Stimulated activated CD8-positive, alpha-beta memory T cell treated with anti-CD3 and anti-CD28 coated beads, Interleukin-15, amount 100 ng/mL, for 4 hours (primary cell): ENCODE measurements at regions not wholly inside any gene's neighbourhood (a gene's known extent, or its start where the extent isn't known, plus 50 kb on each side); places are given as distances from the start of the nearest gene placed in this dataset.
"Not testable (repeated sequence)": the region's sequence is repeated elsewhere in the genome, so short reads cannot be mapped to it uniquely, and the experiment has no call there.

ENCODE experiments used
- DNase-seq, 2 donors: peaks; one replicate each; pipeline ENCODE4 v3.0.0-alpha.2; 2020; ENCODE audit warnings: low read depth in 2 of 2

DNA sequence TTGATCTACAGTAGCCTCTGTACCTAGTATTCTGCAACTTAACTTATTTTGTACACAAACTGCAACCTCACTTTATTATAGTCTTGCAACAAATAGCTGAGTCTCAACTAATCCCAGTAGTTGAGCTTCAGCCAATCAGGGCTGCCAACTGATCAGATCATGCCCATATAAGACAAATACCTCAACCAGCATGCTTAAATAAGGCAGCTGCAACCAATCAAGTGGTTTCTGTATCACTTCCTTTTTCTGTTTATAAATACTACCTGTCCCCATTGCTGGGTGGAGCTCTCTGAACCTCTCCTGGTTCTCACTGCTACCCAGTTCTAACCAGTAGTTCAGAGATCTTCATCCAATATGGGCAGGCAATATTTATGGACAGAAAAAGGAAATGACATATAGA is 248.5 kb upstream of the FBXO33 start:
- DNase-seq, result no peak

DNA sequence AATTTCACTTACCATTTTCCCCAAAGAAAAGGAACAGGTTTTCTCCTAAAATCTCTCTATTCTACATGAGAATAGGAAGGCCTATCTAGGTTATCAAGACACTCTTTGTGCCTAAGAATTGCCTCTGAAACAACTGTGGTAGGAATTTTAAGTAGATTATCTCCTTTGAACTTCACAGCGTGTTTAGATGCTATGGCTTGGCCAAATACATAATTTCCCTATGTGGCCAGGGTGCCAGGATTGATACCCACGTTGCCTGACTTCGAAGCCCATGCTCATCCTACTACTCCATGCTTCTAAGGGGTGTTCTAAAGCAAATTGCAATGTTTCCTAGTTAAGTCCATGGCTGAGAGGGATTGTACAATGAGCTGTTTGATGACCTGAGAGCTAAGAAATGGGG is 241.5 kb upstream of the FBXO33 start:
- DNase-seq, result no peak

DNA sequence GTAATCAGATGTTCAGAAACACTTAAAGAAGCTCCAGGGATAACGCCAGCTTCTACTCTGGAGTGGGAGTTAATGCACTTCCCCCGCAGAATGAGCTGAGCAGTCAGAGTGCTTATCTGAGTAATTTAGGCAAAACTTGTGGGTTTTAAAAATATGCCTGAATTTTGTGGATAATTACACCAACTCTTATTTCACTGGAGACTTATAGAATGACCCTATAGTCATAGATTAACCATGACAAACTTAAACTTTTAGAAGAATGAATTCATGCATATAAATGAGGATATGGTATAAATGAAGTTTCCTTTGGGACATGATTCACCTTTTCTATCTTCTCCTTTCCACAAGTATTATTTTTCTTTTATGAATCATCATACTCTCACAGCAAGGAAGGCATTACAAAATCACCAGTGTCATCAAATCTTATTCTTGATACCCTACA is 241.1 kb upstream of the FBXO33 start:
- no peak for DNase-seq

DNA sequence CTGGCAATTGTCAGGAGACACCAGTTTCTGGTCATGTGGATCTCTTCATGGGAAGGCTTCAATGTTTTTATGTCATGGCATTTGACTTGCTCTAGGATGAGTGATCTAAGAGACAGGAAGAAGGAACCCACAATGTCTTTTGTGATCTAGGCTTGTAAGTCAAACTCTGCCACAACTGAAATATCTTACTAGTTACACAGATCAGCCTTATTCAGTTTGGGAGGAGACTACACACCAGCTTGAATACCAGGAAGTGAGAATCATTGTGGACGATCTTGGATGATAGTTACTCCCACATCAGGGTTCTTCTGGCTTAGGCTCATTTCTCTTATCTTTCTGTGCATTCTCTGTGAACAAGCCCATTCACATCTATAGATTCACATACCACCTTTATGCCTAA is 236.2 kb upstream of the FBXO33 start:
- no peak for DNase-seq

DNA sequence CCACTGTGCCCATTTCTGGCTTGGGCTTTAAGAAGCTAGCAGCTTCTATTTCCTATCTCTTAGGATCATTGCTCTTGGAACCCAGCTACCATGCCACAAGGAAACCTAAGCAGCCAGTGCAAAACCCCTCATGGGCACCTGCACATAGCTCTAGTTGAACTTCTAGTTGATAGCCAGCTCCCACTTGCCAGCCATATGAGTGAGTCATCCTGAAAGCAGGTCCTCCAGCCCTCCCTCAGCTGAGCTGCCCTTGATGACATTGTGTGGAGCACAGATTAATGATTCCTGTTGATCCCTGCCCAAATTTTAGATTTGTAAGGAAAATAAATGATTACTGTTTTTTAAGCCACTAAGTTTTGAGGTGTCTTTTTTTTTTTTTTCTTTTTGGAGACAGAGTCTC is 234.2 kb upstream of the FBXO33 start:
- DNase-seq, result no peak

DNA sequence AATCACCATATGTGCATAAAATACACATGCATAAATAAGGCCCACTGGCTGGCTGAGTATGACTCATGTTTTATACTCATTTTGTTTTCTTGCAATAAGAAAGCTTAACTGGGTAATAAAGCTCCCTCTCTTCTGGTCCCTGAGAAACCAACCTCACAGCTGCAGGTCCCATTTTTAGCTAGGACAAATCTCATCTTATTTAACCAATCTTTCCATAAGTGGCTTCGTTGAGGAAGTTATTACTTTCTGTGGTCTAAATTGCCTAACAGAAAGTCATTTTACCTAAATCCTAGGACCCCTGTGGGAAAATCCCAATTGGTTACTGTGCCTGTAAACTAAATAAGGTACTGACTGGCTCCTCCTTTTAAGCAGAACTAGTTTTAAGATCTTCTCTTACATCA is 232.8 kb upstream of the FBXO33 start:
- no peak for DNase-seq

DNA sequence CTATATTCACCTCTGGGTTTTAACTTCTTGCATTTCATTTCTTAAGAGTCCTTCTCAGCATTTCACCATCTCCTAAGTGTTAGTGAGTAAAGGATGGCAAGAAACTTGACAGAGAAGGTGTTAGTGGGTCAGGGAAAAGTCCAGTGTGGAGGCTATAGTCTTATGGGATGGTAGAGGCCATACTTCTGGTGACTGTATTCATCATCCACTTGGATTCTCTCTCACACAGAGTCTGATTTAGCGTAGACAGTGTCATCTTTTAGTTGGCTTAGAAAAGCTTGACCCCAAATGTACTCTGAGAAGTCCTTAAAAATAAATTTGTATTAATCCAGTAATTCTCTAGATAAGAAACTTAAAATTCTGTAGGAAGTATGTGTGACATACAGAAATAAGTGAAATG is 232.4 kb upstream of the FBXO33 start:
- no peak for DNase-seq

DNA sequence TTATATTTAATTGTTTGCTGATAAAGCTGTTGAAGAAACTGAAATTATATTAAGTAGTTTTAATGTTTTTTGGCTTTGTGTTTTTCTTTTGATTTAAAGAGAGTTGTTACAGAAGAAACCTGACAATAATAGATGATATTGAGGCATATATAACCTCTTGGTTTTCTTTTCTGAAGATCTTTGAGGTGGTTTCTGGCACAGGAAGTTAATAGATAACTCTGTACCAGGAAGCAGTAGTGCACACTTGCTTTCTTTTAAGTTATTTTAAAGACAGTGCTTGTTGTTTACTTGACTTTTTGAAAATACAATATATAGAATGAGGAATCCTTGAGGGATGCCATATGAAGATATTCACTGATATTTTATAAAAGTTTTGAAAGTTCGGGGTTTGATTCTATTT is 209.0 kb upstream of the FBXO33 start:
- DNase-seq, result no peak

DNA sequence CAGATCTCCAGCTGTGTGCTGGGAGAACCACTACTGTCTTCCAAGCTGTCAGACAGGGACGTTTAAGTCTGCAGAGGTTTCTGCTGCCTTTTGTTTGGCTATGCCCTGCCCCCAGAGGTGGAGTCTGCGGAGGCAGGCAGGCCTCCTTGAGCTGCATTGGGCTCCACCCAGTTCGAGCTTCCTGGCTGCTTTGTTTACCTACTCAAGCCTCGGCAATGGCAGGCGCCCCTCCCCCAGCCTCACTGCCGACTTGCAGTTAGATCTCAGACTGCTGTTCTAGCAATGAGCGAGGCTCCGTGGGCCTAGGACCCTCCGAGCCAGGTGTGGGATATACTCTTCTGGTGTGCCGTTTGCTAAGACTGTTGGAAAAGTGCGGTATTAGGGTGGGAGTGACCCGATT is 206.8 kb upstream of the FBXO33 start:
- not testable (repeated sequence) for DNase-seq

DNA sequence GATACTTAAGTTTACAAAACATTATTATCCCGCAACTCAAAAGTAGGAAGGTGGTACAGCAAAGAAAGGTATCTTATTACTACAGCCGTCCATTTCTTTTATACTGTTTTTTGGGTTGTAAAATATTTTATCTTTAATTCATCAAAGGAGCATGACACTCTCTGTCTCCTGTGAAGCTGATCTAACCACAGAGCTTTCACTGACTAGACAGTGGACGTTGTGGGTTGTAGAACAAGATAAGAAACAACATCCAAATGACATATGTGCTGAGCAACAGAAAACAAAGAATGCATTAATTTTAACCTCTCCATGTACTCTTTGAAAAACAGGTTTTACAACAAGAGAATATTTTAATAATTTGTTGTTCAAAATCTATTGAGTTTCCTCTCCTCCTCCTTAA is 195.9 kb upstream of the FBXO33 start:
- no peak for DNase-seq

DNA sequence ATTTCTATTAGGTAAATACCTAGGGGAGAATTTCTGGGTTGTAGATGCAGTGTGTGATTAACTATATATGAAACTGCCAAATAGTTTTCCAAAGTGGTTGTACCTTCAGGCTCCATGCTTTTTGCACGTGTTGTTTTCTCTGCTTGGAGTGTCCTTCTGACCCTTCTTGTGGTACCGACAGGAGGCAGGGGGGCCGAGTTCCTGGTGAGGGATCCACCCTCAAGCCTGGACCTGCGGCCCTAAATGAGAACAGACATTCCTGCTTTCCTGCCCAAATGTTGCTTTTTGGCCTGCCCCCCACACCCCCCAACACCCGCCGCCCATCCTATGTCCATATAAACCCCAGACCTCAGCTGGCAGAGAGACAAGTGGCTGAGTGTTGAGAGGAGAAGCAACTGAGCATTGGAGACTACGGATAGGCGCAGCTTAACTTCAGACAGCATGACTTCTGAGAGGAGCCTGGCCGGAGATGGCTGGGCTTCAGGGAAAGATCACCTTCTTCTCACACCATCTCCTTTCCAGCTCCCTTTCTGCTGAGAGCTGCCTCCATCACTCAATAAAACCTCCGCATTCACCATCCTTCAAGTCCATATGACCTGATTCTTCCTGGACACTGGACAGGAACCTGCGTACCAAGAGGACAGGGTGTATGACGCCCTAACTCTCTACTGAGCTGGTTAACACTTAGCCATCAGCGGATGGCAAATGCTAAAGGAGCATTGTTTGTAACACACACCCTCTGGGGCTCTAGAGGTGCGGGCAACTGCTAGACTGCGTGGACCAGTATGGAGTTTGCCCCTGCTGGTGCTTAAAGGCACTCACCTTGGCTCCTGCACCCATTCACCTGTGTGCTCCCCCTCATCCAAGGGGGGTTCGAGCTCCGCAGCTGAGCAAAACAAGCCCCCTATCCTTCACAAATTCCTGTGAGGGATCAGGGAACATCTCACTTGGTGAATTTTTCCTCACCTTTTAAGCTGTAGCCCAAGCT is 194.7 kb upstream of the FBXO33 start:
- no peak for DNase-seq

DNA sequence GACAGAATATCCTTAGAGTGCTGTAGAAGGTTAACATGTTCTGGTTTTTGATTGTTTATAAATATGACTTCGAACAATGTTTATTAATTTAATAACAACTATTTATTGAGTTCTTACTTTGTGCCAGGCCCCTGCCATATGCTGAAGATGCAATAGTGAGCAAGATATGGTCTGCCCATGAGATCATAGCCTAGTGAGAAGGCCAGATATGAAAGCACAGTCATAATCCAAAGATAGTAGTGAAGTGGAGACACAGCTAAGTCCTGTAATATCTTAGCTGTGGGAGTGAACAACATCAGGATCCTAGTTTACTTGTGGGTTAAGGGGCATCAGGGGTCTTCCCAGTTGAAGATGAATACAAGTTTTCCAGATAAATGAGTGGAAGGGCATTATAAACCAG is 189.4 kb upstream of the FBXO33 start:
- DNase-seq, result no peak

DNA sequence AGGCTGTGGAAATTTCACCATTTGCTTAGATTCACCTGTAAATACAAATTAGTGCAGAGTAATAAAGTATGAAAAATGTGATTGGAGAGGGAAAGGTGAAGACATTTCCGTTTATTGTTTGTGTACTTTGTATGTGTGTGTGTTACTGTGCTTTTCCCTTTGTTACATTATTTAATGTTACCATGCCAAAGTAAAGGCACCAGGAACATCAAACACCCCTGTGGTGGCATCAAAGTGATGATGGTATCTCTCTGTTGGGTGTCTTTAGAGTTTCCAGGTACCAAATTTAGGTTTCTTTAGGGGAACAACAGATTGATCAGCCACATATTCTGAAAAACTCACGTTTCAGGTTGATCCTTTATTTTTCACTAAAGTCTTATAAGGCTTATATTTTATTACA is 189.0 kb upstream of the FBXO33 start:
- DNase-seq, result no peak

DNA sequence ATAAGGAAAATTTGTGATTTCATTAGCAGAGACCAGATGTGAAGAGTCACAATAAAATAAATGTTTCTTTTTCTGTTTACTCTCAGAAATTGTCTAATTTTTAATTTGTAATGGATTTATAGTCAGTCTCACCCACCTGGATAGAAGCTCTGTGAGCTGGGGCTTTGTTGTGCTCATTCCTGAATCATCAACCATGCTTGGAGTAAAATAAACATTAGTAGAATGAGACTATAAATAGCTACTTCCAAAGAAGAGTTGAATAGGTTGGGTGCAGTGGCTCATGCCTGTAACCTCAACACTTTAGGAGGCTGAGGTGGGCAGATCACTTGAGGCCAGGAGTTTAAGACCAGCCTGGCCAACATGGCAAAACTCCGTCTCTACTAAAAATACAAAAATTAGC is 185.3 kb upstream of the FBXO33 start:
- no peak for DNase-seq

DNA sequence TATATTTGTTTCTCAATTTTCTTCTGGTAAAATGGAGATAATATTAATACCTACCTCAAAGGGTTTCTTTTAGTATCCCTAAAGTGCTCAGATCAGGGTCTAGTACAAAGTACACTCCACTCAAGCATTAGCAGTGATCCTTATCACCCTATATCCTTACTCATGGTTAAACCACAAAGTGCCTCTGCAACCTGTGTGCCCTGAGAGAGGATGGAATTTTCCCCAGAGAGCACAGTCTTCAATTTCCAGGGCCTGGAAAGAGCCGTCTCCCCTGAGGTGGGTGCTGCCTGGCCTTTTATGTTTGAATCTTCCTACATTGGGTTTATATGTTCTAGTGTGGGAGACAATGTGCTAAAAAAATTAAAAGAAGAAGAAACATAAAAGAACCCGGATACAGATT is 183.1 kb upstream of the FBXO33 start:
- DNase-seq, result no peak

DNA sequence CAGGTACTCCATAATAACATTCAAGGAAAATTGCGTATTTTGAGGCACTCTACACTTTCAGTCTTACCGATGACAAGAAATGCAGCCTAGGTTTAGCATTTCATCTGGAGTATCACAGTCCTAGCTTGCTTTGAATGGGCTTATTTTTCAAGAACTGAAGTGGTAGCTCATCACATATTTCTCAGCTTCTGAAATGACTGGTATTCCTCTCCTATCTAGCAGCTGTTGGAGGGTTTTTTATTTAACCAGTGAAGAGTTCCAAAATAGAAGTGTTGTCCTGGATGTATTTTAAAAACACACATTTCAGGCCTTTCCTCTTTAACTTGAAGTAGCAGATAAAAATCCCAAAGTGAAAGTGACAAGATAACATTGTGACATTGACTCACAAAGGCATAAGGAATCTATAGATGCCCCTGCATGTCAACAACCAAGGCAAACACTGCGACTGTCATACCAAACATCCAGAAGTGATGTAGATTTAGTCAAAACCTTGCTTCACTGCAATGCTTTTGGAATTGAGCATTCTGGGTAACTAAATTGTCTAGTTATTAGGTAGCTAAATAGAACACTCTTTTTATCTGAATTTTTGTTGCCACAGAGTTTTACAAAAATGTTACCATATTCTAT is 182.2 kb upstream of the FBXO33 start:
- no peak for DNase-seq

DNA sequence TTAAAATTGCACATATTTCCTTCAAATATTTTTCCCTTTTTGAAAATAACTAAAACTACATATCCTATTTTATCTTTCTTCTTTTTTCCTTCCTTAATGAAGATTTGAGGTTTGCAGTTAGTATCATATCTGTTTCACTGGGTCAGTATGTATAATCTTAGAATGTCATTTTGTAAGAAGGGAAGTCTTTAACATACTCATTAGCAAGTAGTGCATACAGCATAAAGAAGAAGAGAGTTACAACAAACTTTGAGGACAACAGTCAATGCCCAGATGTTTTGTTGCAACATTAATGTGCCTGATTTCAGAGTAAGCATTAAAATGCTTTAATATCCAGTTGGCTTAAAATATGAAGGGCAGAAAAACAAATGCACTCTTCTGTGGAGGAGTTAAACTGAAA is 176.9 kb upstream of the FBXO33 start:
- no peak for DNase-seq

DNA sequence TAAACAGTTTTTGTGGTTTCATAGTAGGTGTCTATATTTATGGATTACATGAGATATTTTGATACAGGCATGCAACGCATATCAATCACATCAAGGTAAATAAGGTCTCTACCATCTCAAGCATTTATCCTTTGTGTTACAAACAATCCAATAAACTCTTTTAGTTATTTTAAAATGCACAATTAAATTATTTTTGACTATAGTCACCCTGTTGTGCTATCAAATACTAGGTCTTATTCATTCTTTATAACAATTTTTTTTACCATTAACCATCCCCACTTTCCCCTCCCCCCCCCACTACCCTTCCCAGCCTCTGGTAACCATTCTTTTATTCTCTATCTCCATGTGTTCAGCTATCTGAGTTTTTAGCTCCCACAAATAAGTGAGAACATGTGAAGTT is 175.7 kb upstream of the FBXO33 start:
- DNase-seq, result no peak

DNA sequence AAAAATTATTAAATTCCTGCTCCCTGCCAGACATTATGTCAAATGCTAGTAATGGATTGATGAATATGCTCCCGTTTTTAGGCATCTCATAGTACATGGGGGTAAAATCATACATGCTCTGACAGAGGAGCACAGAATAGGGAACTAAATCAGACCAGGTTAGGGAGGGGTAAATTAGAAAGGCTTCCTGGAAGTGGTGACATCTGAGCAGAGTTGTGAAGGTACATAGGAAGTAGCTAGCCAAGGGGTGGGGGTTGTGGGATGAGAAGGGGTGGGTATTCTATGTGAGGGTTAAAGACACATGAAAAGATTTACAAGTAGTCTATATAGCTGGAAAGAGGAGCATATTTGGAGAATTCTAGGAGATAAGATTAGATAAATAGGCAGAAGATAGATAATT is 171.7 kb upstream of the FBXO33 start:
- DNase-seq, result no peak

DNA sequence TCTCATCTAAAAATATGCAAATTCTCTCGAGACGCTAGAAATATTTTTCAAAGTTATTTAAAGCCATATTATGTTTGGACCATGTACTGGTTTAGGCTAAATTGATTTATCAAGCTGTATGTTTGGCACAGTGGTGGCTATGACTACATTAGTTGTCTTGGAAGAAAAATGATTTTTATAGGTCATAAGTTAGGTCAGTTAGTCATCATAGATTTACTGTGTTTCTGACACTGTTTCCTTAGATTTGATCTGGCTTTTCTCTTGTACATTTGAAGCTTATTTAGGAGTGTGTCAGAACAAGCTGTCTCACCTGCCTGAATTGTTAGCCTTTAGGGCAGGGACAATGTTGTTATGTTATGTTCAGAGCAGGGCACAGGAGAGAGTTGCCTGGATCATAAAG is 161.1 kb upstream of the FBXO33 start:
- no peak for DNase-seq

DNA sequence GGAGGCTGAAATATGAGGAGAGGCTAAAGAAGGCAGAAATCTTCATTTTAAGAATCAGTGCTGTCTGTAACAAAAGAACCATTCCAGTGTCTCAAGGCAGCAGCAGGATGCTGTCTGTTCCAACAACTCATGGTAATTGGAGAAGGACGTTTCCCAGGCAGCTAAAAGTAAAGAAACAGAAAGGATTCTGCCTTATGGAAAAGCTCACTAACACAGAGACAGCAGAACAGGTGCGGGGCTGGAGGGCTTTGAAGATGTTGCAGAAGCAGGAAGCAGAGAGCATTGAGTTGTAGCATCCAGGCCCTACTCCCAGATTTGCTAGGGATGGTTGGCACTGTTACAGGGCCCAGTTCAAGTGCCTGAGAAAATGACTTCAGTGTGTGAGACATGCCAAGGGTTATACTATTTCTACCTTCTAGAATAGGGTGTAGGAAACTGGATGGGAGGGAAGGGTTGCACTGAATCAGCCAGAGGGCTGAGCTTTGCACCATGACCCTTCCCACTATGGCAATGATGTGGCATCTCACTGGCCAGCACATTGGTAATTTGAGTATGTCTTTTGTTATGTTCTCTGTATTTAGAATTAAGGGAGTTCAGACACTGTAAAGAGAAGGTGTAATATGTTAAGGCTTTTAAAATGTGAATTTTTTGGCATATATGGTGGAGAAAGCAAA is 160.0 kb upstream of the FBXO33 start:
- no peak for DNase-seq

DNA sequence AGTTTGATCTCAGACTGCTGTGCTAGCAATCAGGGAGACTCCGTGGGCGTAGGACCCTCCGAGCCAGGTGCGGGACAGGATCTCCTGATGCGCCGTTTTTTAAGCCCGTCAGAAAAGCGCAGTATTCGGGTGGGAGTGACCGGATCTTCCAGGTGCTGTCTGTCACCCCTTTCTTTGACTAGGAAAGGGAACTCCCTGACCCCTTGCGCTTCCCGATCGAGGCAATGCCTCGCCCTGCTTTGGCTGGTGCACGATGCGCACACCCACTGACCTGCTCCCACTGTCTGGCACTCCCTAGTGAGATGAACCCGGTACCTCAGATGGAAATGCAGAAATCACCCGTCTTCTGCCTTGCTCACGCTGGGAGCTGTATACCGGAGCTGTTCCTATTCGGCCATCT is 157.6 kb upstream of the FBXO33 start:
- DNase-seq, result not testable (repeated sequence)
